ENCODE measurements at regions not wholly inside any gene's neighbourhood (a gene's known extent, or its start where the extent isn't known, plus 50 kb on each side); places are given as distances from the start of the nearest gene placed in this dataset.

DNA sequence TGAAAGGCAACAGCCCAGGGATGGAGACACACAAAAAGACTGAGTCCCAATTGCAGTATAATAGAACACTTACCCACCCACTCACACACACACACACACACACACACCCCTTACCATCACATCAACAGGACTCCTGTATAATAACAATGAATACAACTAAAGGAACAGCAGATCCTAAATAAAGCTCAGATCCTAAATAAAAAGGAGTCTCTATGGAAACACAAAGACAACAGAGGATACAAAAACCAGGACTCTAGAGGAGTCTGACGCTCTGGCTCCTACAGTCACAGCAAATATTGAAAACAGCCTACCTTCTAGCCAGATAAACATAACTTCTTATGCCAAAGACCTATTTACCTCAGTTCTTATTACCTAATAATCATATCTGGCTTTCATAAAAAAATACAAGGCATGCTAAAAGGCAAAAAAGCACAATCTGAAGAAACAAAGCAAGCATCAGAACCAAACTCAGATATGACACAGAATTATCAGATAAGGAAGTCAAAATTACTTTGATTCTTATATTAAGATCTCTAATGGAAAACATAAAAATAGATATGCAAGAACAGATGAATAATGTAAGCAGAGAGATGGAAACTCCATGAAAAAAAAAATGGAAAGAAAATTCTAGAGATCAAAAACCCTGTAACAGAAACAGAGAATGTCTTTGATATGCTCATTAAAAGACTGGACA, 134.9 kb downstream of the MMUT start:
- Histone ChIP-seq H3K79me2 (ENCODE audit: control insufficient read depth, insufficient read depth, low read length) (no peaks in the 10 kb centered on the region), H3K36me3 (ENCODE audit: control insufficient read depth in 2 of 2, insufficient read depth in 2 of 2, low read length in 1 of 2) (no peaks in the 10 kb centered on the region), H3K9me3 (replicated peaks; ENCODE audit: control insufficient read depth, insufficient read depth, low read length) (no peaks in the 10 kb centered on the region), H4K20me1 (ENCODE audit: control insufficient read depth, insufficient read depth) (no peaks in the 10 kb centered on the region), H3K4me1 (ENCODE audit: control insufficient read depth, insufficient read depth, low read length) (no peaks in the 10 kb centered on the region), H3K4me3 (no peak overlapping the region), H3K9ac (ENCODE audit: control insufficient read depth, insufficient read depth, low read length) (no peak overlapping the region), H3K27ac (ENCODE audit: control insufficient read depth, insufficient read depth) (no peak overlapping the region), H2AFZ (ENCODE audit: control insufficient read depth, low read depth, low read length) (no peak overlapping the region), H3K4me2 (ENCODE audit: control insufficient read depth, insufficient read depth) (no peak overlapping the region), H3K27me3 (replicated peaks in 1 of 2; ENCODE audit: control insufficient read depth in 2 of 2, insufficient read depth in 2 of 2, low read length in 1 of 2) (no peaks in the 10 kb centered on the region)
- intact Hi-C loops (cut with micrococcal nuclease; ENCODE audit: unreplicated experiment): no loop called here
- no peak for TF ChIP-seq SIX5 (IDR thresholded peaks at IDR 0.05; ENCODE audit: low read depth, low read length, severe bottlenecking)
- TF ChIP-seq CBX5 (IDR thresholded peaks at IDR 0.05; ENCODE audit: low read depth): no peak
- TF ChIP-seq, protein P1, sequence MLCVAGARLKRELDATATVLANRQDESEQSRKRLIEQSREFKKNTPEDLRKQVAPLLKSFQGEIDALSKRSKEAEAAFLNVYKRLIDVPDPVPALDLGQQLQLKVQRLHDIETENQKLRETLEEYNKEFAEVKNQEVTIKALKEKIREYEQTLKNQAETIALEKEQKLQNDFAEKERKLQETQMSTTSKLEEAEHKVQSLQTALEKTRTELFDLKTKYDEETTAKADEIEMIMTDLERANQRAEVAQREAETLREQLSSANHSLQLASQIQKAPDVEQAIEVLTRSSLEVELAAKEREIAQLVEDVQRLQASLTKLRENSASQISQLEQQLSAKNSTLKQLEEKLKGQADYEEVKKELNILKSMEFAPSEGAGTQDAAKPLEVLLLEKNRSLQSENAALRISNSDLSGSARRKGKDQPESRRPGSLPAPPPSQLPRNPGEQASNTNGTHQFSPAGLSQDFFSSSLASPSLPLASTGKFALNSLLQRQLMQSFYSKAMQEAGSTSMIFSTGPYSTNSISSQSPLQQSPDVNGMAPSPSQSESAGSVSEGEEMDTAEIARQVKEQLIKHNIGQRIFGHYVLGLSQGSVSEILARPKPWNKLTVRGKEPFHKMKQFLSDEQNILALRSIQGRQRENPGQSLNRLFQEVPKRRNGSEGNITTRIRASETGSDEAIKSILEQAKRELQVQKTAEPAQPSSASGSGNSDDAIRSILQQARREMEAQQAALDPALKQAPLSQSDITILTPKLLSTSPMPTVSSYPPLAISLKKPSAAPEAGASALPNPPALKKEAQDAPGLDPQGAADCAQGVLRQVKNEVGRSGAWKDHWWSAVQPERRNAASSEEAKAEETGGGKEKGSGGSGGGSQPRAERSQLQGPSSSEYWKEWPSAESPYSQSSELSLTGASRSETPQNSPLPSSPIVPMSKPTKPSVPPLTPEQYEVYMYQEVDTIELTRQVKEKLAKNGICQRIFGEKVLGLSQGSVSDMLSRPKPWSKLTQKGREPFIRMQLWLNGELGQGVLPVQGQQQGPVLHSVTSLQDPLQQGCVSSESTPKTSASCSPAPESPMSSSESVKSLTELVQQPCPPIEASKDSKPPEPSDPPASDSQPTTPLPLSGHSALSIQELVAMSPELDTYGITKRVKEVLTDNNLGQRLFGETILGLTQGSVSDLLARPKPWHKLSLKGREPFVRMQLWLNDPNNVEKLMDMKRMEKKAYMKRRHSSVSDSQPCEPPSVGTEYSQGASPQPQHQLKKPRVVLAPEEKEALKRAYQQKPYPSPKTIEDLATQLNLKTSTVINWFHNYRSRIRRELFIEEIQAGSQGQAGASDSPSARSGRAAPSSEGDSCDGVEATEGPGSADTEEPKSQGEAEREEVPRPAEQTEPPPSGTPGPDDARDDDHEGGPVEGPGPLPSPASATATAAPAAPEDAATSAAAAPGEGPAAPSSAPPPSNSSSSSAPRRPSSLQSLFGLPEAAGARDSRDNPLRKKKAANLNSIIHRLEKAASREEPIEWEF (IDR thresholded peaks at IDR 0.05; ENCODE audit: insufficient replicate concordance, low read depth, low read length): no peak
- no peak for TF ChIP-seq MXI1 (IDR thresholded peaks at IDR 0.05; ENCODE audit: low read depth, low read length)
- FAIRE-seq: no peak
- 6% methylated on average over 1 of the region's 1 CpG for WGBS (ENCODE audit: insufficient coverage, insufficient replicate concordance, low lambda C conversion rate, missing lambda C conversion rate)
- DNase-seq (ENCODE audit: low read depth, low spot score): no peak
- in situ Hi-C loops (cut with MboI): no loop called here
- RAD21 ChIA-PET (ENCODE audit: unreplicated experiment): no interaction called here
- POLR2A ChIA-PET: no interaction called here
- SMC1A ChIA-PET (ENCODE audit: uncharacterized antibody, unreplicated experiment): interaction anchor here (1.3 kb wide), 1 partner anchor 8 kb away, joined by 3 read pairs; no protein-coding TSS in a partner anchor
- CTCF ChIA-PET: interaction anchor here (0.6 kb wide), 1 partner anchor 91 kb away, joined by 3 read pairs; no protein-coding TSS in a partner anchor
- BruUV-seq (replicated peaks): no TSS peak
- ATAC-seq: no peak

Measured in GM12878 (cell line).